GM12878 (cell line): ENCODE measurements at regions not wholly inside any gene's neighbourhood (a gene's known extent, or its start where the extent isn't known, plus 50 kb on each side); places are given as distances from the start of the nearest gene placed in this dataset.

Experiments
- ATAC-seq: fragments of 200-7000 bp; cut with Tn5 transposase; 3 replicates; pipeline ENCODE4 v1.9.1; 2020; ENCODE audit warnings: mild to moderate bottlenecking, moderate library complexity
- BruUV-seq: library from RNA; stranded (reverse); fragments of 400-500 nt; replicated peaks from 2 replicates; lab custom pipeline; 2021; lab: Mats Ljungman, UMichigan
- CTCF ChIA-PET: fragments of 300-600 bp; sonication (Branson Sonifier 250); formaldehyde crosslinking; extraction: SDS; loops from one replicate; lab custom pipeline; 2021; ENCODE audit warnings: inconsistent platforms; lab: Yijun Ruan, JAX
- POLR2A ChIA-PET: fragments of 350-600 bp; formaldehyde crosslinking; extraction: SDS; loops from one replicate; lab custom pipeline; 2021; ENCODE audit warnings: inconsistent platforms; lab: Charles Lee
- RAD21 ChIA-PET: fragments of 300-600 bp; sonication (Branson Sonifier 250); formaldehyde crosslinking; loops from one replicate; lab custom pipeline; 2023; ENCODE audit warnings: antibody characterized with exemption; ENCODE audit not compliant: unreplicated experiment; lab: Charles Lee
- SMC1A ChIA-PET: fragments of 300-600 bp; sonication (Branson Sonifier 250); formaldehyde crosslinking; loops from one replicate; lab custom pipeline; 2023; ENCODE audit not compliant: unreplicated experiment, uncharacterized antibody; lab: Charles Lee
- DNase-seq: peaks from one replicate; pipeline ENCODE4 v3.0.0-alpha.2; 2011; ENCODE audit warnings: low read depth, low spot score
- FAIRE-seq: peaks from 3 replicates; lab custom pipeline; 2011; peaks lifted over from hg19 to GRCh38; lab: Jason Lieb, UNC
- H2AFZ ChIP-seq: 2 replicates; pipeline ENCODE4 v1.6.0; 2011; ENCODE audit warnings: low read depth, low read length, control low read depth; ENCODE audit not compliant: control insufficient read depth
- H3K27ac ChIP-seq: 2 replicates; pipeline ENCODE4 v1.5.1; 2011; ENCODE audit warnings: control low read depth; ENCODE audit not compliant: control insufficient read depth, insufficient read depth
- H3K27me3 ChIP-seq, 2 experiments: replicated peaks in 1 of 2; 2 replicates each; pipeline versions ENCODE4 v1.6.0 to v1.6.1; 2011; ENCODE audit warnings: low read length in 1 of 2; ENCODE audit not compliant: control insufficient read depth in 2 of 2, insufficient read depth in 2 of 2
- H3K36me3 ChIP-seq, 2 experiments: 2 replicates each; pipeline ENCODE4 v1.5.1; 2011; ENCODE audit warnings: low read length in 1 of 2; ENCODE audit not compliant: control insufficient read depth in 2 of 2, insufficient read depth in 2 of 2
- H3K4me1 ChIP-seq: 2 replicates; pipeline ENCODE4 v1.6.1; 2011; ENCODE audit warnings: mild to moderate bottlenecking, low read length, moderate library complexity, mixed read lengths; ENCODE audit not compliant: control insufficient read depth, insufficient read depth
- H3K4me2 ChIP-seq: 2 replicates; pipeline ENCODE4 v1.6.0; 2011; ENCODE audit warnings: control low read depth; ENCODE audit not compliant: control insufficient read depth, insufficient read depth
- H3K4me3 ChIP-seq: fragments of 200-600 bp; sonication (generic); 2 replicates; pipeline ENCODE4 v1.5.1; 2016
- H3K79me2 ChIP-seq: 2 replicates; pipeline ENCODE4 v1.6.0; 2011; ENCODE audit warnings: low read length; ENCODE audit not compliant: control insufficient read depth, insufficient read depth
- H3K9ac ChIP-seq: 2 replicates; pipeline ENCODE4 v1.8.0; 2011; ENCODE audit warnings: low read length, control low read depth, mixed read lengths; ENCODE audit not compliant: control insufficient read depth, insufficient read depth
- H3K9me3 ChIP-seq: replicated peaks from 3 replicates; pipeline ENCODE4 v1.5.1; 2011; ENCODE audit warnings: mild to moderate bottlenecking, low read length; ENCODE audit not compliant: control insufficient read depth, insufficient read depth
- H4K20me1 ChIP-seq: 2 replicates; pipeline ENCODE4 v1.6.0; 2011; ENCODE audit not compliant: control insufficient read depth, insufficient read depth
- CBFB ChIP-seq: IDR thresholded peaks from 2 replicates; pipeline ENCODE4 v1.6.1; 2016; ENCODE audit warnings: antibody characterized with exemption, low read depth
- CHD1 ChIP-seq: IDR thresholded peaks from 2 replicates; pipeline ENCODE4 v1.6.1; 2012; ENCODE audit warnings: low read depth, low read length, improper control_type of control experiment
- E4F1 ChIP-seq: fragments of 450-650 bp; IDR thresholded peaks from 2 replicates; pipeline ENCODE4 v1.6.1; 2018; ENCODE audit warnings: borderline replicate concordance, mild to moderate bottlenecking; ENCODE audit not compliant: partially characterized antibody
- EGR1 ChIP-seq, 2 experiments: IDR thresholded peaks; 1 replicate in 1 of 2; 2 replicates in 1 of 2; pipeline ENCODE4 v1.6.1; 2011 to 2012; ENCODE audit warnings: low read depth in 2 of 2, low read length in 2 of 2, borderline replicate concordance in 1 of 2, mild to moderate bottlenecking in 1 of 2, moderate library complexity in 1 of 2
- MYB ChIP-seq: fragments of 150-350 bp; IDR thresholded peaks from 2 replicates; pipeline ENCODE4 v1.6.1; 2014; ENCODE audit warnings: mild to moderate bottlenecking, low read depth, low read length, borderline replicate concordance
- SMAD1 ChIP-seq: fragments of 450-650 bp; IDR thresholded peaks from 2 replicates; pipeline ENCODE4 v1.6.1; 2018; ENCODE audit warnings: mild to moderate bottlenecking, low read depth; ENCODE audit not compliant: partially characterized antibody
- SRF ChIP-seq, 2 experiments: IDR thresholded peaks; 2 replicates each; pipeline ENCODE4 v1.6.1; 2011; ENCODE audit warnings: low read depth in 2 of 2, low read length in 2 of 2, mild to moderate bottlenecking in 1 of 2, moderate library complexity in 1 of 2
- SUPT20H ChIP-seq: IDR thresholded peaks from 2 replicates; pipeline ENCODE4 v1.6.1; 2011; ENCODE audit warnings: low read depth, mild to moderate bottlenecking, low read length, moderate library complexity, borderline replicate concordance; ENCODE audit not compliant: control insufficient read depth
- TCF3 ChIP-seq: IDR thresholded peaks from 2 replicates; pipeline ENCODE4 v1.6.1; 2012; ENCODE audit warnings: low read depth, mild to moderate bottlenecking, low read length, borderline replicate concordance; ENCODE audit not compliant: insufficient read depth
- ZNF207 ChIP-seq: fragments of 450-650 bp; IDR thresholded peaks from 2 replicates; pipeline ENCODE4 v1.6.1; 2014; ENCODE audit warnings: antibody characterized with exemption, mild to moderate bottlenecking, borderline replicate concordance
- ZSCAN29 ChIP-seq: fragments of 450-650 bp; IDR thresholded peaks from 2 replicates; pipeline ENCODE4 v1.6.1; 2017; ENCODE audit warnings: mild to moderate bottlenecking, moderate library complexity
- WGBS: methylation state at CpG from one replicate; pipeline ENCODE4 v1.1.6; 2016; ENCODE audit warnings: low lambda C conversion rate; ENCODE audit not compliant: insufficient replicate concordance, insufficient coverage; ENCODE audit errors: missing lambda C conversion rate; 5-methylcytosine and 5-hydroxymethylcytosine counted together
- in situ Hi-C: fragments of 300-500 bp; cut with MboI; formaldehyde crosslinking; loops from 9 replicates; pipeline ENCODE4 v1.14.3; 2018; ENCODE audit warnings: mixed read lengths
- intact Hi-C: fragments of 100-400 bp; cut with micrococcal nuclease; formaldehyde crosslinking; loops from one replicate; pipeline ENCODE4 v1.14.2; 2022; ENCODE audit not compliant: unreplicated experiment

GRCh38 chr7:26054386-26054785 is 97.6 kb upstream of the NFE2L3 start:
- no TSS peak for BruUV-seq
- no peak overlapping the region for H3K4me2 ChIP-seq
- in situ Hi-C loops, result no loop called here
- no peak overlapping the region for H3K4me3 ChIP-seq
- no peak overlapping the region for H2AFZ ChIP-seq
- TF ChIP-seq CHD1 (no peak), TCF3 (no peak), EGR1 (IDR thresholded peaks at IDR 0.05; ENCODE audit: borderline replicate concordance in 1 of 2, low read depth in 2 of 2, low read length in 2 of 2) (no peak), SMAD1 (no peak), ZSCAN29 (no peak), SUPT20H (no peak), SRF (IDR thresholded peaks at IDR 0.05; ENCODE audit: low read depth in 2 of 2, low read length in 2 of 2) (no peak), MYB (no peak), E4F1 (no peak), ZNF207 (no peak), CBFB (no peak)
- TF ChIP-seq, all 136 proteins: peak for 0
- Histone ChIP-seq H3K79me2 (no peaks in the 10 kb centered on the region), H3K9me3 (no peaks in the 10 kb centered on the region; the same call in 1 of the 3 replicates), H4K20me1 (no peaks in the 10 kb centered on the region), H3K27me3 (no peaks in the 10 kb centered on the region; a peak in 1 of 4 replicates), H3K36me3 (no peaks in the 10 kb centered on the region), H3K9ac (no peak overlapping the region), H3K4me1 (no peaks in the 10 kb centered on the region), H3K27ac (no peak overlapping the region)
- ChIA-PET POLR2A (interaction anchor here (0.6 to 0.7 kb wide), 2 partner anchors 25 to 34 kb away, joined by 5 read pairs; no protein-coding TSS in a partner anchor), SMC1A (interaction anchor here (0.9 to 12.1 kb wide), 2 partner anchors 65 to 160 kb away, joined by 3 to 200 read pairs; no protein-coding TSS in a partner anchor), RAD21 (no interaction called here), CTCF (interaction anchor here (0.6 to 15.1 kb wide), 2 partner anchors 85 to 160 kb away, joined by 3 to 264 read pairs; no protein-coding TSS in a partner anchor)
- 48% methylated on average over 2 of the region's 3 CpGs for WGBS
- DNase-seq (no peak), ATAC-seq (no peak), FAIRE-seq (no peak)
- intact Hi-C loops, result no loop called here
